Neural progenitor cell (in vitro differentiated cells): ENCODE measurements at regions not wholly inside any gene's neighbourhood (a gene's known extent, or its start where the extent isn't known, plus 50 kb on each side); places are given as distances from the start of the nearest gene placed in this dataset.

Experiments used
- DNase-seq: peaks from one replicate; pipeline ENCODE4 v3.0.0-alpha.2; 2016; ENCODE audit warnings: low spot score
- H2AFZ ChIP-seq: fragments of 200-600 bp; sonication (generic); replicated peaks from 2 replicates; pipeline ENCODE4 v1.6.1; 2016; ENCODE audit warnings: antibody characterized with exemption
- H3F3A ChIP-seq: fragments of 200-600 bp; sonication (generic); 2 replicates; pipeline ENCODE4 v1.6.1; 2016; ENCODE audit warnings: antibody characterized with exemption, low read depth
- H3K27ac ChIP-seq: fragments of 200-600 bp; sonication (generic); 2 replicates; pipeline ENCODE4 v1.5.1; 2016; ENCODE audit warnings: mild to moderate bottlenecking
- H3K27me3 ChIP-seq: fragments of 200-600 bp; sonication (generic); 2 replicates; pipeline ENCODE4 v1.6.1; 2016; ENCODE audit warnings: mild to moderate bottlenecking, moderate library complexity
- H3K36me3 ChIP-seq: fragments of 200-600 bp; sonication (generic); 2 replicates; pipeline ENCODE4 v1.5.1; 2016
- H3K4me1 ChIP-seq: fragments of 200-600 bp; sonication (generic); 2 replicates; pipeline ENCODE4 v1.6.1; 2016; ENCODE audit warnings: mixed run types
- H3K4me2 ChIP-seq: fragments of 200-600 bp; sonication (generic); 2 replicates; pipeline ENCODE4 v1.6.1; 2016
- H3K4me3 ChIP-seq: fragments of 200-600 bp; sonication (generic); 2 replicates; pipeline ENCODE4 v1.5.1; 2016
- H3K79me2 ChIP-seq: fragments of 200-600 bp; sonication (generic); 2 replicates; pipeline ENCODE4 v1.6.1; 2016; ENCODE audit warnings: low read depth
- H3K9ac ChIP-seq: fragments of 200-600 bp; sonication (generic); 2 replicates; pipeline ENCODE4 v1.6.1; 2016
- H3K9me3 ChIP-seq: fragments of 200-600 bp; sonication (generic); 2 replicates; pipeline ENCODE4 v1.5.1; 2016; ENCODE audit warnings: low read depth
- H4K20me1 ChIP-seq: fragments of 200-600 bp; sonication (generic); 2 replicates; pipeline ENCODE4 v1.6.1; 2016; ENCODE audit warnings: low read depth
- H3K27ac Mint-ChIP-seq: 3 replicates; pipeline ENCODE4 v1.8.0; 2021; ENCODE audit warnings: mixed read lengths
- H3K27me3 Mint-ChIP-seq: 2 replicates; pipeline ENCODE4 v1.8.0; 2022; ENCODE audit warnings: low read depth, mild to moderate bottlenecking, inconsistent platforms, moderate library complexity, mixed read lengths; ENCODE audit not compliant: insufficient read depth
- H3K36me3 Mint-ChIP-seq: 3 replicates; pipeline ENCODE4 v1.8.0; 2021; ENCODE audit warnings: mixed read lengths
- H3K4me1 Mint-ChIP-seq: 3 replicates; pipeline ENCODE4 v1.8.0; 2021; ENCODE audit warnings: mixed read lengths
- H3K4me3 Mint-ChIP-seq: 3 replicates; pipeline ENCODE4 v1.8.0; 2021; ENCODE audit warnings: mild to moderate bottlenecking, moderate library complexity, mixed read lengths
- H3K9me3 Mint-ChIP-seq: 3 replicates; pipeline ENCODE4 v1.8.0; 2020; ENCODE audit warnings: mixed read lengths
- CTCF ChIP-seq: fragments of 200-600 bp; sonication (generic); IDR thresholded peaks from 2 replicates; pipeline ENCODE4 v1.5.1; 2017; ENCODE audit warnings: antibody characterized with exemption, mild to moderate bottlenecking
- EZH2 ChIP-seq: fragments of 200-600 bp; sonication (generic); IDR thresholded peaks from 2 replicates; pipeline ENCODE4 v1.6.1; 2017; ENCODE audit warnings: antibody characterized with exemption, mild to moderate bottlenecking, moderate library complexity
- EZH2phosphoT487 ChIP-seq: fragments of 200-600 bp; sonication (generic); IDR thresholded peaks from 2 replicates; pipeline ENCODE4 v1.6.1; 2017; ENCODE audit warnings: antibody characterized with exemption

GRCh38 chr2:76288146-76288545 lies 577.4 kb upstream of the GCFC2 start:
- DNase-seq: peak; percentile 26
- peak overlapping the region; percentile 80 for H2AFZ ChIP-seq
- no peak overlapping the region for H3K4me3 ChIP-seq
- no peaks in the 10 kb centered on the region for H3K4me1 ChIP-seq
- no peaks in the 10 kb centered on the region for H3K79me2 ChIP-seq
- H3K27me3 Mint-ChIP-seq: peaks cover 3% of the 10 kb centered on the region
- no peaks in the 10 kb centered on the region for H4K20me1 ChIP-seq
- no peaks in the 10 kb centered on the region for H3K9me3 ChIP-seq
- no peaks in the 10 kb centered on the region for H3K9me3 Mint-ChIP-seq
- H3K27ac ChIP-seq: no peak overlapping the region
- H3K4me2 ChIP-seq: no peak overlapping the region
- no peaks in the 10 kb centered on the region for H3K27me3 ChIP-seq
- H3K9ac ChIP-seq: no peak overlapping the region
- no peaks in the 10 kb centered on the region for H3K36me3 ChIP-seq
- peaks cover 4% of the 10 kb centered on the region for H3K4me1 Mint-ChIP-seq
- no peak overlapping the region for H3K4me3 Mint-ChIP-seq
- no peaks in the 10 kb centered on the region for H3K36me3 Mint-ChIP-seq
- no peak overlapping the region for H3K27ac Mint-ChIP-seq
- H3F3A ChIP-seq: no peaks in the 10 kb centered on the region
- TF ChIP-seq EZH2phosphoT487 (no peak), EZH2 (no peak), CTCF (no peak)

- no peak for DNase-seq
- Histone ChIP-seq H3K4me1 (no peaks in the 10 kb centered on the region), H3K27ac (no peak overlapping the region), H3K9me3 (no peaks in the 10 kb centered on the region), H3F3A (no peaks in the 10 kb centered on the region), H4K20me1 (no peaks in the 10 kb centered on the region), H3K79me2 (no peaks in the 10 kb centered on the region), H3K27me3 (no peaks in the 10 kb centered on the region), H3K4me2 (no peak overlapping the region), H2AFZ (no peak overlapping the region), H3K36me3 (no peaks in the 10 kb centered on the region), H3K9ac (no peak overlapping the region), H3K4me3 (no peak overlapping the region)
- TF ChIP-seq EZH2 (no peak), EZH2phosphoT487 (no peak), CTCF (no peak)
- Mint-ChIP-seq H3K27me3 (peaks cover 3% of the 10 kb centered on the region), H3K9me3 (no peaks in the 10 kb centered on the region), H3K27ac (no peak overlapping the region), H3K4me3 (no peak overlapping the region), H3K36me3 (no peaks in the 10 kb centered on the region), H3K4me1 (peaks cover 30% of the 10 kb centered on the region)
Measured at GRCh38 chr2:76283350-76283749, 572.6 kb upstream of the GCFC2 start.

GRCh38 chr2:76281156-76281841 lies 570.6 kb upstream of the GCFC2 start:
- H3K4me1 Mint-ChIP-seq: peaks cover 35% of the 10 kb centered on the region
- Histone ChIP-seq H3K27me3 (no peaks in the 10 kb centered on the region), H3K4me2 (no peak overlapping the region), H3K9me3 (no peaks in the 10 kb centered on the region), H3K4me3 (no peak overlapping the region), H4K20me1 (no peaks in the 10 kb centered on the region), H3K27ac (no peak overlapping the region), H3K4me1 (peaks cover 5% of the 10 kb centered on the region), H3F3A (no peaks in the 10 kb centered on the region), H3K9ac (no peak overlapping the region), H3K79me2 (no peaks in the 10 kb centered on the region), H3K36me3 (no peaks in the 10 kb centered on the region), H2AFZ (no peak overlapping the region)
- no peaks in the 10 kb centered on the region for H3K9me3 Mint-ChIP-seq
- no peaks in the 10 kb centered on the region for H3K27me3 Mint-ChIP-seq
- no peak overlapping the region for H3K4me3 Mint-ChIP-seq
- no peak overlapping the region for H3K27ac Mint-ChIP-seq
- no peak for DNase-seq
- H3K36me3 Mint-ChIP-seq: no peaks in the 10 kb centered on the region
- TF ChIP-seq EZH2: no peak
- no peak for TF ChIP-seq CTCF
- no peak for TF ChIP-seq EZH2phosphoT487
